NOMO-1 treated with DMSO at 0.1 percent for 48 hours (cell line): ENCODE measurements at regions not wholly inside any gene's neighbourhood (a gene's known extent, or its start where the extent isn't known, plus 50 kb on each side); places are given as distances from the start of the nearest gene placed in this dataset.

Source experiments
- DNase-seq: peaks from one replicate; lab custom pipeline; 2025; ENCODE audit not compliant: unreplicated experiment; lab: John Stamatoyannopoulos, UW

- no peak for DNase-seq
Observed at GRCh38 chr10:124266468-124267230, 152.1 kb downstream of the OAT start.

GRCh38 chr10:124265776-124266467, 152.8 kb downstream of the OAT start:
- DNase-seq: no peak

- DNase-seq: no peak
Observed at GRCh38 chr10:124265391-124265745, 153.4 kb downstream of the OAT start.

GRCh38 chr10:124264711-124265390, 153.9 kb downstream of the OAT start:
- DNase-seq: no peak

GRCh38 chr10:124264271-124264670, 154.5 kb downstream of the OAT start:
- no peak for DNase-seq

GRCh38 chr10:124263726-124264125, 155.0 kb downstream of the OAT start:
- DNase-seq: no peak

GRCh38 chr10:124262971-124263370, 155.8 kb downstream of the OAT start:
- no peak for DNase-seq

GRCh38 chr10:124262234-124262865, 156.4 kb downstream of the OAT start:
- no peak for DNase-seq

- DNase-seq: no peak
Observed at GRCh38 chr10:124259139-124259825, 159.4 kb downstream of the OAT start.

GRCh38 chr10:124257781-124258180, 160.9 kb downstream of the OAT start:
- DNase-seq: no peak

- DNase-seq: no peak
Observed at GRCh38 chr10:124256151-124256550, 162.6 kb downstream of the OAT start.

- no peak for DNase-seq
Observed at GRCh38 chr10:124255556-124255955, 162.2 kb upstream of the CHST15 start.

- no peak for DNase-seq
Observed at GRCh38 chr10:124254490-124254889, 161.1 kb upstream of the CHST15 start.

- no peak for DNase-seq
Observed at GRCh38 chr10:124253006-124253405, 159.6 kb upstream of the CHST15 start.

- DNase-seq: no peak
Observed at GRCh38 chr10:124252097-124252715, 158.8 kb upstream of the CHST15 start.

GRCh38 chr10:124251317-124252065, 158.1 kb upstream of the CHST15 start:
- peak; percentile 63 for DNase-seq

- no peak for DNase-seq
Observed at GRCh38 chr10:124250506-124250905, 157.1 kb upstream of the CHST15 start.

GRCh38 chr10:124249812-124250432, 156.5 kb upstream of the CHST15 start:
- no peak for DNase-seq

GRCh38 chr10:124249196-124249595, 155.8 kb upstream of the CHST15 start:
- DNase-seq: no peak
